AG04450 (cell line): ENCODE measurements at regions not wholly inside any gene's neighbourhood (a gene's known extent, or its start where the extent isn't known, plus 50 kb on each side); places are given as distances from the start of the nearest gene placed in this dataset.

Experiments used
- CTCF ChIA-PET: fragments of 300-600, 350-600 bp; formaldehyde crosslinking; extraction: SDS; loops from one replicate; lab custom pipeline; 2022; ENCODE audit warnings: antibody characterized with exemption, inconsistent platforms; lab: Charles Lee
- POLR2A ChIA-PET: fragments of 350-600 bp; formaldehyde crosslinking; extraction: SDS; loops from one replicate; lab custom pipeline; 2021; ENCODE audit warnings: antibody characterized with exemption, inconsistent platforms; lab: Yijun Ruan, JAX
- DNase-seq: peaks from one replicate; pipeline ENCODE4 v3.0.0-alpha.2; 2011; ENCODE audit warnings: low read depth, low spot score
- H3K27ac ChIP-seq: one replicate; pipeline ENCODE4 v1.5.1; 2012; ENCODE audit warnings: low read depth, low read length, control low read depth
- H3K27me3 ChIP-seq: one replicate; pipeline ENCODE4 v1.6.0; 2012; ENCODE audit warnings: low read length; ENCODE audit not compliant: control insufficient read depth, insufficient read depth
- H3K4me3 ChIP-seq: 2 replicates; pipeline ENCODE4 v1.5.1; 2011; ENCODE audit warnings: mild to moderate bottlenecking, low read depth, low read length, control low read depth
- H3K9me3 ChIP-seq: 2 replicates; pipeline ENCODE4 v1.5.1; 2012; ENCODE audit warnings: low read length; ENCODE audit not compliant: control insufficient read depth, insufficient read depth
- CTCF ChIP-seq: IDR thresholded peaks from 2 replicates; pipeline ENCODE4 v1.5.1; 2011; ENCODE audit warnings: low read depth, low read length, control low read depth, inconsistent platforms

GRCh38 chr1:112268408-112268807, 127.6 kb upstream of the CTTNBP2NL start:
- no peak for TF ChIP-seq CTCF
- no peaks in the 10 kb centered on the region for H3K9me3 ChIP-seq
- ChIA-PET POLR2A (no interaction called here), CTCF (no interaction called here)
- peaks cover 3% of the 10 kb centered on the region for H3K27me3 ChIP-seq
- H3K4me3 ChIP-seq, result no peak overlapping the region
- H3K27ac ChIP-seq, result no peak overlapping the region
- no peak for DNase-seq

GRCh38 chr1:112271270-112271669, 124.7 kb upstream of the CTTNBP2NL start:
- ChIA-PET POLR2A (no interaction called here), CTCF (no interaction called here)
- DNase-seq, result no peak
- Histone ChIP-seq H3K27me3 (peaks cover 4% of the 10 kb centered on the region), H3K4me3 (no peak overlapping the region), H3K27ac (no peak overlapping the region), H3K9me3 (no peaks in the 10 kb centered on the region)
- no peak for TF ChIP-seq CTCF

- DNase-seq, result no peak
- CTCF ChIA-PET, result no interaction called here
- Histone ChIP-seq H3K27me3 (peaks cover 4% of the 10 kb centered on the region), H3K9me3 (no peaks in the 10 kb centered on the region), H3K27ac (no peak overlapping the region), H3K4me3 (no peak overlapping the region)
- TF ChIP-seq CTCF, result no peak
- POLR2A ChIA-PET, result no interaction called here
Measured at GRCh38 chr1:112272101-112272772, 123.8 kb upstream of the CTTNBP2NL start.

GRCh38 chr1:112284796-112285195, 111.2 kb upstream of the CTTNBP2NL start:
- Histone ChIP-seq H3K27me3 (peaks cover 10% of the 10 kb centered on the region), H3K4me3 (no peak overlapping the region), H3K27ac (no peak overlapping the region), H3K9me3 (no peaks in the 10 kb centered on the region)
- ChIA-PET CTCF (no interaction called here), POLR2A (no interaction called here)
- no peak for TF ChIP-seq CTCF
- DNase-seq, result no peak

GRCh38 chr1:112285316-112285715, 110.7 kb upstream of the CTTNBP2NL start:
- no peak for TF ChIP-seq CTCF
- Histone ChIP-seq H3K9me3 (no peaks in the 10 kb centered on the region), H3K27me3 (peaks cover 10% of the 10 kb centered on the region), H3K4me3 (no peak overlapping the region), H3K27ac (no peak overlapping the region)
- ChIA-PET POLR2A (no interaction called here), CTCF (no interaction called here)
- DNase-seq, result no peak
